Panc1 (cell line): ENCODE measurements at regions not wholly inside any gene's neighbourhood (a gene's known extent, or its start where the extent isn't known, plus 50 kb on each side); places are given as distances from the start of the nearest gene placed in this dataset.

Experiments used
- CTCF ChIP-seq: fragments of 450-650 bp; IDR thresholded peaks from 2 replicates; pipeline ENCODE4 v1.5.1; 2017; ENCODE audit warnings: mild to moderate bottlenecking
- REST ChIP-seq, 2 experiments: IDR thresholded peaks; 2 replicates each; pipeline ENCODE4 v1.6.1; 2011 to 2012; ENCODE audit warnings: low read depth in 2 of 2, control low read depth in 1 of 2, low read length in 1 of 2, mild to moderate bottlenecking in 1 of 2, moderate library complexity in 1 of 2; ENCODE audit not compliant: insufficient read depth in 1 of 2
- SIN3A ChIP-seq: IDR thresholded peaks from 2 replicates; pipeline ENCODE4 v1.6.1; 2012; ENCODE audit warnings: low read depth, mild to moderate bottlenecking, low read length, moderate library complexity, borderline replicate concordance; ENCODE audit not compliant: insufficient read depth
- TCF7L2 ChIP-seq: IDR thresholded peaks from 2 replicates; pipeline ENCODE4 v1.6.1; 2011; ENCODE audit warnings: mild to moderate bottlenecking, low read depth, low read length, inconsistent platforms

- no peak for TF ChIP-seq CTCF
- TF ChIP-seq TCF7L2, result no peak
- TF ChIP-seq SIN3A, result no peak
- no peak for TF ChIP-seq REST (IDR thresholded peaks at IDR 0.05; ENCODE audit: insufficient read depth in 1 of 2, low read depth in 2 of 2, low read length in 1 of 2)
Measured at GRCh38 chr7:32360127-32360526, 130.1 kb downstream of the LSM5 start.
